ENCODE measurements at regions not wholly inside any gene's neighbourhood (a gene's known extent, or its start where the extent isn't known, plus 50 kb on each side); places are given as distances from the start of the nearest gene placed in this dataset.

- H3K4me3 ChIP-seq, result no peak overlapping the region
- no peaks in the 10 kb centered on the region for H3K4me1 ChIP-seq (replicated peaks)
- intact Hi-C loops (cut with DNase I), result no loop called here
- TF ChIP-seq, protein P1, sequence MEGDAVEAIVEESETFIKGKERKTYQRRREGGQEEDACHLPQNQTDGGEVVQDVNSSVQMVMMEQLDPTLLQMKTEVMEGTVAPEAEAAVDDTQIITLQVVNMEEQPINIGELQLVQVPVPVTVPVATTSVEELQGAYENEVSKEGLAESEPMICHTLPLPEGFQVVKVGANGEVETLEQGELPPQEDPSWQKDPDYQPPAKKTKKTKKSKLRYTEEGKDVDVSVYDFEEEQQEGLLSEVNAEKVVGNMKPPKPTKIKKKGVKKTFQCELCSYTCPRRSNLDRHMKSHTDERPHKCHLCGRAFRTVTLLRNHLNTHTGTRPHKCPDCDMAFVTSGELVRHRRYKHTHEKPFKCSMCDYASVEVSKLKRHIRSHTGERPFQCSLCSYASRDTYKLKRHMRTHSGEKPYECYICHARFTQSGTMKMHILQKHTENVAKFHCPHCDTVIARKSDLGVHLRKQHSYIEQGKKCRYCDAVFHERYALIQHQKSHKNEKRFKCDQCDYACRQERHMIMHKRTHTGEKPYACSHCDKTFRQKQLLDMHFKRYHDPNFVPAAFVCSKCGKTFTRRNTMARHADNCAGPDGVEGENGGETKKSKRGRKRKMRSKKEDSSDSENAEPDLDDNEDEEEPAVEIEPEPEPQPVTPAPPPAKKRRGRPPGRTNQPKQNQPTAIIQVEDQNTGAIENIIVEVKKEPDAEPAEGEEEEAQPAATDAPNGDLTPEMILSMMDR (IDR thresholded peaks at IDR 0.05), result no peak
- TF ChIP-seq POLR2AphosphoS5 (IDR thresholded peaks at IDR 0.05), result no peak
- no peak for TF ChIP-seq POLR2A (IDR thresholded peaks at IDR 0.05)
- H3K27me3 ChIP-seq (replicated peaks; ENCODE audit: insufficient read depth), result no peaks in the 10 kb centered on the region
- no peaks in the 10 kb centered on the region for H3K36me3 ChIP-seq
- no peak for DNase-seq (ENCODE audit: low spot score)
- WGBS, result 93% methylated on average over 2 of the region's 2 CpGs
- no peak overlapping the region for H3K27ac ChIP-seq
- no peaks in the 10 kb centered on the region for H3K9me3 ChIP-seq
Measured at GRCh38 chr10:8392216-8392615, 337.7 kb downstream of the GATA3 start.

- TF ChIP-seq POLR2A (IDR thresholded peaks at IDR 0.05) (no peak), POLR2AphosphoS5 (IDR thresholded peaks at IDR 0.05) (no peak)
- TF ChIP-seq, protein P1 (IDR thresholded peaks at IDR 0.05), result no peak
- Histone ChIP-seq H3K9me3 (no peaks in the 10 kb centered on the region), H3K4me1 (replicated peaks) (no peaks in the 10 kb centered on the region), H3K4me3 (no peak overlapping the region), H3K27ac (no peak overlapping the region), H3K27me3 (replicated peaks; ENCODE audit: insufficient read depth) (no peaks in the 10 kb centered on the region), H3K36me3 (no peaks in the 10 kb centered on the region)
- DNase-seq (ENCODE audit: low spot score), result no peak
- WGBS, result 56% methylated on average over 2 of the region's 2 CpGs
- intact Hi-C loops (cut with DNase I), result no loop called here
Measured at GRCh38 chr10:8393531-8393930, 339.0 kb downstream of the GATA3 start.

- Histone ChIP-seq H3K36me3 (no peaks in the 10 kb centered on the region), H3K27ac (no peak overlapping the region), H3K27me3 (replicated peaks; ENCODE audit: insufficient read depth) (no peaks in the 10 kb centered on the region), H3K4me3 (no peak overlapping the region), H3K9me3 (no peaks in the 10 kb centered on the region), H3K4me1 (replicated peaks) (no peaks in the 10 kb centered on the region)
- no peak for TF ChIP-seq POLR2A (IDR thresholded peaks at IDR 0.05)
- TF ChIP-seq, protein P1 (IDR thresholded peaks at IDR 0.05), result no peak
- no peak for TF ChIP-seq POLR2AphosphoS5 (IDR thresholded peaks at IDR 0.05)
- 32% methylated on average over 1 of the region's 1 CpG for WGBS
- intact Hi-C loops (cut with DNase I), result no loop called here
- DNase-seq (ENCODE audit: low spot score), result no peak
Measured at GRCh38 chr10:8396675-8397074, 342.2 kb downstream of the GATA3 start.

DNA sequence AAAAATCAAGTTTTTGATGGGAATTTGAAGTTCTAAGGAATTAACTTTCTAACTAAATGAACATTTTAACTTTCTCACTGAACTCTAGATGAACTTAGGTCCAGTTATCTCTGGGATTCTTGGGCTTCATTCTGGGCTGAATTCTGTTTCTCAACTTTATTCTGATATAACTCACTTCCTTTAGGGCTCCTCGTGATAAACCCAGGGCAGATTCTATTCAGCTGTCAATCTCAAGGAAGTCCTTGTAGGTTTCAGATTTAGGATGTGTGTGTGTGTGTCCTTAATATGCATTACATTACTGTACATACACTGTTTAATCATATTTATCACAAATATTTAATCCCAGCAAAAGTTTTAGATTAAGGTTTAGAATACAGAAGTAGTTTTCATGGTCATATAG, 344.3 kb downstream of the GATA3 start:
- Histone ChIP-seq H3K4me3 (no peak overlapping the region), H3K4me1 (replicated peaks) (no peaks in the 10 kb centered on the region), H3K9me3 (no peaks in the 10 kb centered on the region), H3K27me3 (replicated peaks; ENCODE audit: insufficient read depth) (no peaks in the 10 kb centered on the region), H3K27ac (no peak overlapping the region), H3K36me3 (no peaks in the 10 kb centered on the region)
- intact Hi-C loops (cut with DNase I), result no loop called here
- no peak for DNase-seq (ENCODE audit: low spot score)
- TF ChIP-seq, protein P1 (IDR thresholded peaks at IDR 0.05), result no peak
- no peak for TF ChIP-seq POLR2A (IDR thresholded peaks at IDR 0.05)
- TF ChIP-seq POLR2AphosphoS5 (IDR thresholded peaks at IDR 0.05), result no peak
- WGBS, result 62% methylated on average over 1 of the region's 1 CpG

GRCh38 chr10:8400151-8400550, 345.7 kb downstream of the GATA3 start:
- TF ChIP-seq POLR2A (IDR thresholded peaks at IDR 0.05) (no peak), POLR2AphosphoS5 (IDR thresholded peaks at IDR 0.05) (no peak)
- TF ChIP-seq, protein P1 (IDR thresholded peaks at IDR 0.05), result no peak
- intact Hi-C loops (cut with DNase I), result no loop called here
- H3K4me1 ChIP-seq (replicated peaks), result no peaks in the 10 kb centered on the region
- WGBS, result 81% methylated on average over 6 of the region's 6 CpGs
- no peaks in the 10 kb centered on the region for H3K36me3 ChIP-seq
- H3K27me3 ChIP-seq (replicated peaks; ENCODE audit: insufficient read depth), result no peaks in the 10 kb centered on the region
- H3K9me3 ChIP-seq, result no peaks in the 10 kb centered on the region
- H3K27ac ChIP-seq, result no peak overlapping the region
- no peak overlapping the region for H3K4me3 ChIP-seq
- no peak for DNase-seq (ENCODE audit: low spot score)
